A673 (cell line): ENCODE measurements at regions not wholly inside any gene's neighbourhood (a gene's known extent, or its start where the extent isn't known, plus 50 kb on each side); places are given as distances from the start of the nearest gene placed in this dataset.

Source experiments
- CTCF ChIP-seq: fragments of 300-800, 200-600 bp; sonication (generic); conservative IDR thresholded peaks from 2 replicates; pipeline ENCODE4 v1.5.1; 2017; ENCODE audit warnings: low read depth, mild to moderate bottlenecking, antibody characterized with exemption, low read length, moderate library complexity, mixed read lengths
- EZH2 ChIP-seq: fragments of 200-600 bp; sonication (generic); IDR thresholded peaks from 2 replicates; pipeline ENCODE4 v1.6.1; 2017; ENCODE audit warnings: borderline replicate concordance, low read depth, mild to moderate bottlenecking, mixed read lengths, antibody characterized with exemption, low read length; ENCODE audit not compliant: poor library complexity, severe bottlenecking

DNA sequence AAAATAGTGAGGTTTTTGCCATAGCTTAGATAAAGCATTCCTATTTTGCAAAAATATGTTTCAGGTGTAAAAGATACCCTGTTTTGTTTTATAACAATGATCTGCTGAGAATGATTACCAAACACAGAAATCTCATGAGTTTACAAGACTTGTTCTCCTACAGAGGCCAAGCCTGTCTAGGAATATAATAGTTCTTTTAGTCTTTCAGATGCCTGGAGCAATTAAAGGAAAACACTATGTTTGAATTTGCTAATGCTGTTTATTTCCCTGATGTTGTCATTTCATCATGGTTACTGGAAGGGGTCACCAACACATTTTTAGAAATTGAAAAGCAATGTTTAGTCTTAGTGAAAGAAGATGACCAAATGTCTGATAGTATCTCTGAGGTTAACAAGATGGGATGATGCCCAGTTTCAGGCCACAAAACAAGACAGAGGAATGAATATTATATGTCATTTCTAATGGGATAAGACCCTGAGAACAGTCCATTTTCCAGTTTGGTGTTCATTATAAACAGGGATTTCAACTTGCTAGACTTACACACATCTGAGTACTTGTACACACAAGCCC is 559.9 kb downstream of the INHBA start:
- no peak for TF ChIP-seq CTCF
- no peak for TF ChIP-seq EZH2
